ENCODE measurements at regions not wholly inside any gene's neighbourhood (a gene's known extent, or its start where the extent isn't known, plus 50 kb on each side); places are given as distances from the start of the nearest gene placed in this dataset.

- TF ChIP-seq CTCF (IDR thresholded peaks at IDR 0.05; ENCODE audit: low read depth, low read length, poor library complexity, severe bottlenecking) (no peak), EZH2phosphoT487 (IDR thresholded peaks at IDR 0.05; ENCODE audit: borderline replicate concordance, low read length) (no peak)
Observed at GRCh38 chr20:39909447-39909846, 779.6 kb downstream of the MAFB start.

Data from DOHH2 (cell line).